HUES48 (cell line): ENCODE measurements at regions not wholly inside any gene's neighbourhood (a gene's known extent, or its start where the extent isn't known, plus 50 kb on each side); places are given as distances from the start of the nearest gene placed in this dataset.

Source experiments
- H3K27ac ChIP-seq: one replicate; pipeline ENCODE4 v1.7.0; 2013; ENCODE audit warnings: low read depth, low read length, inconsistent platforms
- H3K27me3 ChIP-seq: 2 replicates; pipeline ENCODE4 v1.6.1; 2013; ENCODE audit warnings: mild to moderate bottlenecking, low read length; ENCODE audit not compliant: control insufficient read depth, insufficient read depth
- H3K36me3 ChIP-seq: 2 replicates; pipeline ENCODE4 v1.6.1; 2013; ENCODE audit warnings: low read length; ENCODE audit not compliant: control insufficient read depth, insufficient read depth
- H3K4me1 ChIP-seq: 2 replicates; pipeline ENCODE4 v1.6.1; 2013; ENCODE audit warnings: mild to moderate bottlenecking, low read length; ENCODE audit not compliant: control insufficient read depth, insufficient read depth
- H3K4me3 ChIP-seq: 2 replicates; pipeline ENCODE4 v1.5.1; 2013; ENCODE audit warnings: mild to moderate bottlenecking, low read depth, low read length
- H3K9ac ChIP-seq: 2 replicates; pipeline ENCODE4 v1.6.1; 2013; ENCODE audit warnings: mild to moderate bottlenecking, low read depth, low read length, moderate library complexity
- H3K9me3 ChIP-seq: 2 replicates; pipeline ENCODE4 v1.6.1; 2013; ENCODE audit warnings: low read length; ENCODE audit not compliant: control insufficient read depth, insufficient read depth

DNA sequence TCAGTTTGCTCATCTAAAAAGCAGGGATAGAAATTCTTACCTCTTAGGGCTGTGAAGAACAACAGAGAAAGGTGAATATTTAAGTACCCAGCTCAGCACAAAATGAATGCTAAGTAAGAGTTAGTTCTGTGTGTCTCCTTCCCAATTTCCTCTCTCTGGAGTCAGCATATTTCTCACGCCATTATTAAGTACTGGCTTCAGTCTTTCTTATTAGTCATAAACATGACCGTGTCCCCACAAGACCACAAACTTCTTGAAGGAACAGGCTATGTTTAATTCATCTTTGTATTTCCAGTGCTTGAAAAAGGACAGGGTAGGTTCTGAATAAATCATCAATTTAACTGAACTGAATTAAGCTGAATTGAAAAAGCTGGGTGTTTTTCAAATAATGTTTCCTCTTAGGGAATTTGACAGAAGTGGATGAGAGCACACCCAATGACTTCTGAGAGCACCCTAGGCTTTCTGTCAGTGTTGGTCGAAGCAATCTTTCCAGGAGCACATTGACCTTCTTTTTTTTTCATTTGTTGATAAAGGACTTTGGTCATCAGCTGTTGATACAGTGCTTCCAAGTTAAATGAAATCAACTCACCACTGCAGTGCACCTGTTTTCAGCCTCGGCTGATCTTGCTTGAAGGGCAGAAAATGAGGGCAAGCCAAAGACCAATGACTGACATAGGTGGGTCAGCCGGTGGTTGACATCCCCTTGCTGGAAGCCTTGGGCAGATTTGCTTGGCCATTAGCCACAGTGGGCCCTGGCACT, 324.6 kb downstream of the MFSD1 start:
- H3K36me3 ChIP-seq, result no peaks in the 10 kb centered on the region
- no peak overlapping the region for H3K9ac ChIP-seq
- no peaks in the 10 kb centered on the region for H3K4me1 ChIP-seq
- no peak overlapping the region for H3K27ac ChIP-seq
- no peaks in the 10 kb centered on the region for H3K9me3 ChIP-seq
- H3K27me3 ChIP-seq, result no peaks in the 10 kb centered on the region
- no peak overlapping the region for H3K4me3 ChIP-seq

DNA sequence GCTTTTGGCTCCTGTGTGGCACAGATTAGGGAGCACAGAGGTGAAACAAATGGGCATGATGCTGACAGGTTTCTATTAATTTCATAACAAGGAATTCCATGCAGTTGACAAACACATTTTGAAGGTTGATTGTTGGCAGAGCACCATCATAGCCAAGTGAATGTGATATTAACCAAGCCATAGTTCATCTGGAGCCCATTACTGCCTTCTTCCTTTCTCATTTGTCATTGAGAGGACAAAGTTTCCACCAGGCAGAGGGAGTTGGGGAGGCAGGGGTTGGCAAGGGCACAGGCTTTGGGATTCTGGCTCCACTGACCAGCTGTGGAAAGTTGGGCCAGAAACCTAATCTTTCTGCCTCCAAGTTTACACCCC, 325.2 kb downstream of the MFSD1 start:
- Histone ChIP-seq H3K4me1 (no peaks in the 10 kb centered on the region), H3K9ac (no peak overlapping the region), H3K9me3 (no peaks in the 10 kb centered on the region), H3K36me3 (no peaks in the 10 kb centered on the region), H3K4me3 (no peak overlapping the region), H3K27ac (no peak overlapping the region), H3K27me3 (no peaks in the 10 kb centered on the region)

DNA sequence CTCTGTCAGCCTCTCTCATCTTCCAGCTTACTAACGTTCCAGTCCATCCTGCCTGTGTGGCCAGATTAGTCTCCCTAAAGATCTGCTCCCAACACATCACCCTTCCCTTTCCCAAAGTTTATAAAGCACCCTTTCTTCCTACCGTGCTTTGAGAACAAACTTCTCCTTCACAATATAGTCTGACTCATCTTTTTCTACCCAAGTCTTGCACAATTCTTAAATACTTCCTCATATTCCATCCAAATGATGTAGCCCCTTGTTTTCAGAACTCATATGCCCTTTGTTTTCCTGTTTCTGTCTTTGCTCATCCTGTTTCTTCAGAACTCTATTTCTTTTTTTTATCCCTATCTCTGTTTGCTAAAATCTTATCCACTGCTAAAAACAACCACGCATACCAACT, 326.8 kb downstream of the MFSD1 start:
- Histone ChIP-seq H3K9me3 (no peaks in the 10 kb centered on the region), H3K27me3 (no peaks in the 10 kb centered on the region), H3K4me3 (no peak overlapping the region), H3K9ac (no peak overlapping the region), H3K27ac (no peak overlapping the region), H3K4me1 (no peaks in the 10 kb centered on the region), H3K36me3 (no peaks in the 10 kb centered on the region)

DNA sequence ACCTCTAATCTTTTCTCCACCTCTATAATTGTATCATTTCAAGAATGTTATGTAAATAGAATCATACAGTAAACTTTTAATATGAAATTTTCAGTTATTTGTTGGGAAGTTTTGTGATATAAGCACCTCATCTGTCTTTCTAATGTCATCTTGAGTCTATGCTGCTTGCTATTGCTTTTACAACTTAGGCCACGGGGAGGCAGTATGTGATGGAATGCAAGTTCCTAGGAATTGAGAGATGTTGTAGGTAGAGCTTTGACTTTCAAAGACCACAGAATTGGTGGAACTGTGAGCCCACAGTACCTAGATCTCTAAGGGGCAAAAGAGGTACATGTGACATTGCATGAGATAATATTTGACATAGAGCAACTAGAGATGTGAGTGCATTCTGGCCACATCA, 328.3 kb downstream of the MFSD1 start:
- no peaks in the 10 kb centered on the region for H3K4me1 ChIP-seq
- no peak overlapping the region for H3K27ac ChIP-seq
- no peaks in the 10 kb centered on the region for H3K9me3 ChIP-seq
- H3K9ac ChIP-seq, result no peak overlapping the region
- H3K4me3 ChIP-seq, result no peak overlapping the region
- no peaks in the 10 kb centered on the region for H3K27me3 ChIP-seq
- H3K36me3 ChIP-seq, result no peaks in the 10 kb centered on the region

DNA sequence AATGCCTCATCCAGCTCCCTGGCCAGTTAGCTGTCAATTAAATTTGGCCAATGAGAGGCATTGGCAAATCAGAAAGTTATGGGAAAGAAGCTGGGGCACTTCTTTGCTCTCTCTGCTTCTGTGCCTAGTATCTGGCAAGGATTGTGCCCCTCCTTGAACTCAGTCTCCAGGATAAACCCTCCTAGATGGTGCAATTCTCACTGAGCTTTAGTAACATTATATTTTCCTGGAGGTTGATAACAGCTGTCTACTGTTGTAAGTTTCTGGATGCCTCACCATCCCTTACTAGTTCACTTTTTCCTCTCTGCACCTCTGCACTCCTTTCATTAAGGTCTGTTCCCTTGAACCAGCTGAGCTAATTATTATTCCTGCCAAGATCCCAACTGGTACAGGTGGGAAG, 329.5 kb downstream of the MFSD1 start:
- no peak overlapping the region for H3K9ac ChIP-seq
- H3K9me3 ChIP-seq, result no peaks in the 10 kb centered on the region
- no peak overlapping the region for H3K4me3 ChIP-seq
- no peaks in the 10 kb centered on the region for H3K27me3 ChIP-seq
- no peak overlapping the region for H3K27ac ChIP-seq
- no peaks in the 10 kb centered on the region for H3K4me1 ChIP-seq
- H3K36me3 ChIP-seq, result no peaks in the 10 kb centered on the region

DNA sequence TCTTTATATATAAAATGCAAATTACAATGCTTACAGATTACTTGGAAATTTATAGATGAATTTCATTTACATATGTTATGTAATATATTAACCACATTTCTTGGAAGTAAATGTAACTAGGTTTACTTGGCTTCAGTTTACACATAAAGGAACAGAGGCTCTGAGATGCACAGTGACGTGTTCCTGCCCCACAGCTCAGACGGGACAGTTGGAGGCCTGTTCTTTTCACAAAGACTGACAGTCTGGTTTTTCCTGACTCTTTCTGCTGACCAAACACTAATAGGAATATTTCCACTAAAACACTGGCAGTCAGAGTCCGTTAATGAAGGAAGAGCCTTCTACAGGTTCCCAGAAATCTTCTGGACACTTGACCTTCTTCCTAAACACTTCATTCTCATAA, 336.1 kb downstream of the MFSD1 start:
- Histone ChIP-seq H3K9ac (no peak overlapping the region), H3K9me3 (no peaks in the 10 kb centered on the region), H3K27ac (no peak overlapping the region), H3K27me3 (no peaks in the 10 kb centered on the region), H3K4me1 (no peaks in the 10 kb centered on the region), H3K4me3 (no peak overlapping the region), H3K36me3 (no peaks in the 10 kb centered on the region)

DNA sequence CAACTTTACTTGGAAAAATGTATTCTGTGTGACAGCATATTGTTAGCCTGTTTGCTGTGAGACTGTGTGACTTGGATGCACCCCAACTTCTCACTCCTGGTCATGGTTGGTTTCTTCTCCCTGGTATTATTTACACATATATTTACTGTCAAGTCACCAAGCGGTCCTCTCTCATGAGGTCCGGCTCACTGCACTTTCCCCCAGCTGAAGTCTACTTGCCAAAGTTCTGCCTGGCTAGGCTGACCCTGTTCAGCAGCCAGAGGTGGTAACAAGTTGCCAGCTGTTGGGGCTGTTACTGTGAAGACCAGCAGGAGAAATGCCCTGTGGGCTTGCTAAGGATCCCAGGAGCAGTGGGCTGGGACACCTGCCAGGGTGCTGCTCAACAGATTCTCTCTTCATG, 337.5 kb downstream of the MFSD1 start:
- H3K9ac ChIP-seq, result no peak overlapping the region
- H3K36me3 ChIP-seq, result no peaks in the 10 kb centered on the region
- no peak overlapping the region for H3K27ac ChIP-seq
- no peak overlapping the region for H3K4me3 ChIP-seq
- no peaks in the 10 kb centered on the region for H3K9me3 ChIP-seq
- no peaks in the 10 kb centered on the region for H3K27me3 ChIP-seq
- H3K4me1 ChIP-seq, result no peaks in the 10 kb centered on the region

DNA sequence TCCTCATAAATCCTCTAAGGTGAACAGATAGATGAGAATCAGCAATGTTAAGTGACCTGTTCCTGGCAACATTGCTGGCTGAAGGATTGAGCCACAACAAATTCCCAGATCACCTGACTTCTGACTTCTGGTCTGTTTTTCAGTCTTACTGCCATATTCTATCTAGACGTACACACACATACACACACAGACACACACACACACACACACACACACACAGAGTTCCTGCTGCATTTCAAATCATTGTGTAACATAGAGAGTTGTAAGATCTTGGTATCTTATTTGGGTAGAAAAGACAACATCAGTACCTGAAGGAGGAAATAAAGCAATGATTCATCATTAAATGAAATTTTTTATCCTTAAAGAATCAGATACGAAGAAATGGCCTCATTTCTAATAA, 342.6 kb downstream of the MFSD1 start:
- H3K36me3 ChIP-seq, result no peaks in the 10 kb centered on the region
- no peaks in the 10 kb centered on the region; the same call in 1 of the 2 replicates for H3K4me1 ChIP-seq
- no peaks in the 10 kb centered on the region for H3K27me3 ChIP-seq
- no peaks in the 10 kb centered on the region for H3K9me3 ChIP-seq
- no peak overlapping the region for H3K27ac ChIP-seq
- H3K9ac ChIP-seq, result no peak overlapping the region
- no peak overlapping the region for H3K4me3 ChIP-seq

DNA sequence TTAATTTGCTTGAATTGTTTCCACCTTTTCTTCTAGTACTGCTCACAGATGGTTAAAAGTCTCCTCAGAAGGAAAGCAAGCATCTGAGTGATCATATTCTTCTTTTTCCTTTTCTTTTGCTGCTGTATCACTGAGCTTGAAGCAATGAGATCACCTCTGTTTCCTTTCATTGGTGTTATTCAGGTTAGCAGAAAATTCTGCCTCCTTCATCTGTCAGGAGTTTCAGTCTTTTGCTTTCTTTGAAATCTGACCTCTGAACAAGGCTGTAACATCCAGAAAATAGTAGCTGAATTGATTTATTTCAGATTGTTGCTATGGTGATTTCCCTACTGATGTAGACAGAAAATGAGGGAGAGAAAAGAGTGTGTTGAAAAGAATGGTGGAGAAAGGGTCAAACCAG, 343.0 kb downstream of the MFSD1 start:
- Histone ChIP-seq H3K9ac (no peak overlapping the region), H3K36me3 (no peaks in the 10 kb centered on the region), H3K27me3 (no peaks in the 10 kb centered on the region), H3K4me3 (no peak overlapping the region), H3K9me3 (no peaks in the 10 kb centered on the region), H3K27ac (no peak overlapping the region), H3K4me1 (no peaks in the 10 kb centered on the region; the same call in 1 of the 2 replicates)

DNA sequence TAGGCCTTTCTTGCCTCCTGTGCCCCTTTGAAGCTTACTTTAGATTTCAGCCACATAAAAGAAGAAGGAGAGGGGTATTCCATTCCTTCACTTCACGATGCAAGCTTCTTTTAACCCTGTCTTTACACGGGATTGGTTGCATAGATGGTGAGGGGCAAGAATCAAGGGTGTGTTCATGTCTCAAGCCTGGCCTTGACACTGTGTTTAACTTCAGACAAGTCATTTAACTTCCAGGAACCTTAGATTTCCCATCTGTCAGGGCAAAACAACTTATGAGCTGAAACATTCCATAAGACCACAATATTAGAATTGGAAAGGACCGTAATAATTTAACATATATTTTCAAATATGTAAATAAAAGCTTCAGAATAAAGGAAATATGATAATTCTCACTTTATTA, 344.5 kb downstream of the MFSD1 start:
- Histone ChIP-seq H3K36me3 (no peaks in the 10 kb centered on the region), H3K4me1 (no peaks in the 10 kb centered on the region; the same call in 1 of the 2 replicates), H3K27me3 (no peaks in the 10 kb centered on the region), H3K9ac (no peak overlapping the region), H3K9me3 (no peaks in the 10 kb centered on the region), H3K4me3 (no peak overlapping the region), H3K27ac (no peak overlapping the region)

DNA sequence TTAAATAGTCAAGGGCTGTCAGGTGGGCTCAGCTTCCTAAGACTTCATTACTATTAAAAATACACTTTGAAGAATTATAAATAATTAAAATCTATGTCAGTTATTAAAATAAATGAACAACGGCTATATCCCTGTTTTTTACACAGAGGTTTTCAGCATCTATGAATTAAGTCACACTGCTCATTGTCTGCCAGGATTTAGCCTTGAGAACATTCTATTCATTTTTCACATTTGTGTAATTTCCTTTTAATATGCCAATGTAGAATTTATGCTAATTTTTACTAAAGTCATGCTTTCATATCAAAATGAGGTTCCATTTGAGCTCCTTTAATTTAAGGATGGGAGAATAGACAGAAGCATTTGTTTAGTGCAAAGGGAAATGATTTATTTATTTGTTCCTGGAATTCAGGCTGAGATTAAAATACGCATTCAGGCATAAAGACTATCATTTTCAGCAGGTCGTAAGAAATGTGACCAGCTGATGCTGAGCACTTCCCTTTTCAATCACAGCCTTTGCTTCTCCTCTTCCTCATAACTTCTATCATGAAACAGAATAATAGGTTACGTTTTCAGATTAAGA, 345.1 kb downstream of the MFSD1 start:
- Histone ChIP-seq H3K4me3 (no peak overlapping the region), H3K27ac (no peak overlapping the region), H3K4me1 (no peaks in the 10 kb centered on the region; the same call in 1 of the 2 replicates), H3K9me3 (no peaks in the 10 kb centered on the region), H3K36me3 (no peaks in the 10 kb centered on the region), H3K27me3 (no peaks in the 10 kb centered on the region), H3K9ac (no peak overlapping the region)
